ENCODE measurements at regions not wholly inside any gene's neighbourhood (a gene's known extent, or its start where the extent isn't known, plus 50 kb on each side); places are given as distances from the start of the nearest gene placed in this dataset.

DNA sequence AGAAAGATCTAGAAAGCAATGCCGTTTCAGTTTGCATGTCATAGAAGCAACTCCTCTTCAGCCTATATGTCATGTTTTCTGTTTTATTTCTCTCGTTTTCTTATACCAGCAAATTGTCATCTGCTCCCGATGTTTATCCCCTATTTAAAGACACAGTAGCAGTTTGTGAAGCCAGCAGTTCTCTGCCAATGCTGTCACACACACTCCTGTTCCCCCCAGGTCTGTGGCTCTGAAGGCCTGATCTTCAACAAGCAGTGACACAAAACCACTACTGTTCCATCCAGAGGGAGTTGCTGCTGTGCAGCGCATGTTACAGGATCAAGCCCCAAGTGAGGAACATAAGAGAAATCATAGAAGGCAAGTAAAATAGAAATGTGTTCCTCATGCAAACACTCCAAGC, 364.1 kb upstream of the SLC30A5 start:
- TF ChIP-seq, protein P1, sequence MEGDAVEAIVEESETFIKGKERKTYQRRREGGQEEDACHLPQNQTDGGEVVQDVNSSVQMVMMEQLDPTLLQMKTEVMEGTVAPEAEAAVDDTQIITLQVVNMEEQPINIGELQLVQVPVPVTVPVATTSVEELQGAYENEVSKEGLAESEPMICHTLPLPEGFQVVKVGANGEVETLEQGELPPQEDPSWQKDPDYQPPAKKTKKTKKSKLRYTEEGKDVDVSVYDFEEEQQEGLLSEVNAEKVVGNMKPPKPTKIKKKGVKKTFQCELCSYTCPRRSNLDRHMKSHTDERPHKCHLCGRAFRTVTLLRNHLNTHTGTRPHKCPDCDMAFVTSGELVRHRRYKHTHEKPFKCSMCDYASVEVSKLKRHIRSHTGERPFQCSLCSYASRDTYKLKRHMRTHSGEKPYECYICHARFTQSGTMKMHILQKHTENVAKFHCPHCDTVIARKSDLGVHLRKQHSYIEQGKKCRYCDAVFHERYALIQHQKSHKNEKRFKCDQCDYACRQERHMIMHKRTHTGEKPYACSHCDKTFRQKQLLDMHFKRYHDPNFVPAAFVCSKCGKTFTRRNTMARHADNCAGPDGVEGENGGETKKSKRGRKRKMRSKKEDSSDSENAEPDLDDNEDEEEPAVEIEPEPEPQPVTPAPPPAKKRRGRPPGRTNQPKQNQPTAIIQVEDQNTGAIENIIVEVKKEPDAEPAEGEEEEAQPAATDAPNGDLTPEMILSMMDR (IDR thresholded peaks at IDR 0.05; ENCODE audit: low read depth, low read length) = no peak
- Histone ChIP-seq H3K36me3 (no peaks in the 10 kb centered on the region), H3K9me3 (ENCODE audit: severe bottlenecking) (no peaks in the 10 kb centered on the region), H3K4me3 (ENCODE audit: low read depth, low read length) (no peak overlapping the region), H3K27ac (no peak overlapping the region), H3K27me3 (ENCODE audit: insufficient read depth, low read depth, severe bottlenecking) (no peaks in the 10 kb centered on the region)
- DNase-seq = no peak

DNA sequence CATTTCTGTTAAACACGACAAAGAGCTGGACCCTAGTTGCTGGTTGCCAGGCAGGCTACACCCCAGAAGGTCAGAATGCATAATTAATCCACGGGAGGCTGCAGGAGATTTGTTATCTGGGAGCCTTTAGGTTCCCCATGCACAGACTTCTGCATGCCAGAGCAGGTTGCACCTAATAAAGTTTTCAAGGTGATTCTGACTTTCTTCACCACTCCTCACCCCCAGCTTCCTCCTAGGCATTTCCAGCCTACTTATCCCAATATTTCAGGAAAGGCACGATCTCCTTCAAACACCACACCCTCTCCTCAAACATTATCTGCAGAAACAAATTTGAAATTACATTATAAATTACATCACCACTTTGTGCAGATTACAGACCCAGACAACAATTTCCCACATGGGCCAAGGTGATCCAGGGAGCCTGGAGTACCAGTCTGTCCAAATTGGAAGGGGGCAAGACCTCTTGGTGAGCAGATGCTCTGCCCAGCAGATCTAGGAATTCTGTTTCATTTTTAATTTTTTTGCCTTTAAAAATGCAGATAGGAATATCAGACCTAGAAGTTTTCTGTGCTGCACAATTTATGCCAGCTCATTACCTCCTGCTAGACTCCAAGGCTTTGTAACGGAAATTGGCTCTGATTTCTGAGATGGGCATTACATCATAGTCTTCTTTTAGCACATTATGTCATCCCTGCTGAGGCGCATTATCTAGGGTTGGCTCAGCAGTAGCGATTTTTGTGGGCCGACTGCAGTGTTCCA, 363.4 kb upstream of the SLC30A5 start:
- TF ChIP-seq, protein P1 (IDR thresholded peaks at IDR 0.05; ENCODE audit: low read depth, low read length) = no peak
- peak; percentile 25 for DNase-seq
- H3K9me3 ChIP-seq (ENCODE audit: severe bottlenecking) = no peaks in the 10 kb centered on the region
- no peaks in the 10 kb centered on the region for H3K36me3 ChIP-seq
- H3K27me3 ChIP-seq (ENCODE audit: insufficient read depth, low read depth, severe bottlenecking) = no peaks in the 10 kb centered on the region
- no peak overlapping the region for H3K4me3 ChIP-seq (ENCODE audit: low read depth, low read length)
- H3K27ac ChIP-seq = no peak overlapping the region

DNA sequence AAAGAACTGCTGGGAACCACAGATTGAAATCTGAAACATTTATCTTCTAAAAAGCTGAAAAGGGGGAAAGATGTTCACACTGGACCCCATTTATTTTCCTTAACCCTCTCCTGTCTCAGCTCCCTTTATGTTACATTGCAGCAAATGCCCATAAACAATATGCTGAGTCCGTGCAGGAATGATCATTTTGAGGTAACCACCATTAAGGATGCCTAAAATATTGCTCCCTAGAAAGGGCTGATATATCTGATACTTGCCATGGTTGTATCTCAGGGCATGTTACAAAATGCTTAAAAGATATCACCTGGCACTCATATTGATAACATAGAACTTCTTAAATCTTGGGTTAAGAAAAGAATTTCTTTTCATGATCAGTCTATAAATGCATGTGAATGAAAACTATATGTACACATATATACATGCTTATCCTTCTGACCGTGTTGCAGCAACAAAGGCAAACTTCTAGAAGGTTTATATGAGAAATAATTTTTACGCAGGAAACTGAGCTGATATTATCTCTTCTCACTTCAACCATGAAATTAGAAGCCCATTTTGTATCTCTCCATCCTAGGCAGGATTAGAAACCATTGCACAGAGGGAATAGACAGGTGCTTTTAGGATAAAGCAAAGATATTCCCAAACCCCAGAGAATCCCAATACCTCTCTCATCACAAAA, 362.7 kb upstream of the SLC30A5 start:
- Histone ChIP-seq H3K27ac (no peak overlapping the region), H3K9me3 (ENCODE audit: severe bottlenecking) (no peaks in the 10 kb centered on the region), H3K4me3 (ENCODE audit: low read depth, low read length) (no peak overlapping the region), H3K36me3 (no peaks in the 10 kb centered on the region), H3K27me3 (ENCODE audit: insufficient read depth, low read depth, severe bottlenecking) (no peaks in the 10 kb centered on the region)
- DNase-seq = no peak
- TF ChIP-seq, protein P1 (IDR thresholded peaks at IDR 0.05; ENCODE audit: low read depth, low read length) = no peak

DNA sequence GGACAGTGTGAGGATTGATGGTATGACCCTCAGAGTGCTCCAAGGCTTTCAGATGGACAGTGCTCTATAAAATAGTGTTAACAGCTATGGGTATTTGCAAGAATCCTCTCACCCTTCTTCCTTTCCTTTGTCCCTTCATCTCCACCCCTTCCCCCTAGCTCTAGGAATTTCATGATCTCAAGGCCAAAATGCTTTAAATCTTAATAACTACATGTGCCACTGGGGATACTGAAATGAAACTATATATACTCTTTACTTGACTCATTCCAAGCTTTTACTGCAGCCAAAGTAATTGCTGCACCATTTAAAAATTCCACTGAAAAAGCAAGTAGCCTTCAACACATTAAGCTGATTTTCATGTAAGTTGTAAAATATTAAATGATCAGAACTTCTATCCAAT, 361.6 kb upstream of the SLC30A5 start:
- H3K27ac ChIP-seq = no peak overlapping the region
- TF ChIP-seq, protein P1 (IDR thresholded peaks at IDR 0.05; ENCODE audit: low read depth, low read length) = no peak
- no peaks in the 10 kb centered on the region for H3K9me3 ChIP-seq (ENCODE audit: severe bottlenecking)
- no peak overlapping the region for H3K4me3 ChIP-seq (ENCODE audit: low read depth, low read length)
- no peaks in the 10 kb centered on the region for H3K27me3 ChIP-seq (ENCODE audit: insufficient read depth, low read depth, severe bottlenecking)
- H3K36me3 ChIP-seq = no peaks in the 10 kb centered on the region
- no peak for DNase-seq

DNA sequence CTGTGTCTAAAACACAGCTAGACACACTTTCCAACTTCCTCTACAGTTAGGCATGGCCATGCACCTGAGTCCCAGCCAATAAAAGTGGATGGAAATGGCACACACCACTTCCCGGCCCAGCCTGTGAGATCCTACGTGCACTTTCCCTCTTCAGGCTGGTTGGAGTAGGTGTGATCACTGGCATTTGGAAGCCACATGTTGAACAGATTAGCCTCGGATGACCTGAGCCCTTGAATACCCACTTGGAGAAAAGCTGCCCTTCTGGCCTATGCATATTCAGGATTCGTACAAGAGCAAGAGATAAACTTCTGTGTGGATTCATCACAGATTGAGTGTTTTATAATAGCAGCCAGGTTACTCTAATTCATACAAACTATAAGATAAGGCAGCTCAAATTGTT, 359.0 kb upstream of the SLC30A5 start:
- no peaks in the 10 kb centered on the region for H3K27me3 ChIP-seq (ENCODE audit: insufficient read depth, low read depth, severe bottlenecking)
- no peaks in the 10 kb centered on the region for H3K9me3 ChIP-seq (ENCODE audit: severe bottlenecking)
- H3K4me3 ChIP-seq (ENCODE audit: low read depth, low read length) = no peak overlapping the region
- TF ChIP-seq, protein P1 (IDR thresholded peaks at IDR 0.05; ENCODE audit: low read depth, low read length) = no peak
- no peak overlapping the region for H3K27ac ChIP-seq
- peak; percentile 68 for DNase-seq
- H3K36me3 ChIP-seq = no peaks in the 10 kb centered on the region
